HEK293T (cell line): ENCODE measurements at regions not wholly inside any gene's neighbourhood (a gene's known extent, or its start where the extent isn't known, plus 50 kb on each side); places are given as distances from the start of the nearest gene placed in this dataset.

ENCODE experiments used
- ARNT ChIP-seq: fragments of 450-650 bp; IDR thresholded peaks from 2 replicates; pipeline ENCODE4 v1.6.1; 2017; ENCODE audit warnings: mild to moderate bottlenecking
- FOXK2 ChIP-seq: fragments of 450-650 bp; IDR thresholded peaks from 2 replicates; pipeline ENCODE4 v1.6.1; 2016; ENCODE audit warnings: mild to moderate bottlenecking
- FOXM1 ChIP-seq: fragments of 450-650 bp; IDR thresholded peaks from 2 replicates; pipeline ENCODE4 v1.6.1; 2017; ENCODE audit warnings: mild to moderate bottlenecking, borderline replicate concordance
- NFRKB ChIP-seq: fragments of 450-650 bp; IDR thresholded peaks from 2 replicates; pipeline ENCODE4 v1.6.1; 2016; ENCODE audit warnings: mild to moderate bottlenecking, moderate library complexity
- SUZ12 ChIP-seq: fragments of 450-650 bp; IDR thresholded peaks from 2 replicates; pipeline ENCODE4 v1.6.1; 2016; ENCODE audit warnings: mild to moderate bottlenecking
- TARDBP ChIP-seq: fragments of 450-650 bp; IDR thresholded peaks from 2 replicates; pipeline ENCODE4 v1.6.1; 2016
- ZNF384 ChIP-seq: fragments of 450-650 bp; IDR thresholded peaks from 2 replicates; pipeline ENCODE4 v1.6.1; 2016

DNA sequence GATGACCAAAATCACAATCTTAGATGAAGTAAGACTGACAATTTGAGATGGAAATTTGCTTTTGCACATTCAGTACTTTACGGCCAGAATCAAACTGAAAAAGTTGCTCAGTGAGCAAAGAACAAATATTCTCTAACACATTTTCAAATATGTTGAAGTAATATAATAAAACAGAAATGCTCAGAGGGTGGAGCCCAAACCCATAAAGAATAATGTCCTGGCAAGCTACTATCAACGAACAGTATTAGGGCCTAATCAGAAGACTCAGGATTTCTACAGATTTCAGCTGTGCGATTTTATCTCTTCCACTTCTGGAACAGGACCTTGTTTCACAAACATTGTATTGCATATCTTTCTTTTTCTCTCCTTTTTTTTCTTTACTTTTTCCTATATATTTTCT lies 505.0 kb downstream of the TECRL start:
- no peak for TF ChIP-seq NFRKB
- TF ChIP-seq ARNT = no peak
- TF ChIP-seq SUZ12 = no peak
- no peak for TF ChIP-seq TARDBP
- no peak for TF ChIP-seq ZNF384
- TF ChIP-seq FOXM1 = no peak
- TF ChIP-seq FOXK2 = no peak
